ENCODE measurements at regions not wholly inside any gene's neighbourhood (a gene's known extent, or its start where the extent isn't known, plus 50 kb on each side); places are given as distances from the start of the nearest gene placed in this dataset.
A peak's percentile ranks its signal among the peaks of the same experiment; 100 is the strongest.

DNA sequence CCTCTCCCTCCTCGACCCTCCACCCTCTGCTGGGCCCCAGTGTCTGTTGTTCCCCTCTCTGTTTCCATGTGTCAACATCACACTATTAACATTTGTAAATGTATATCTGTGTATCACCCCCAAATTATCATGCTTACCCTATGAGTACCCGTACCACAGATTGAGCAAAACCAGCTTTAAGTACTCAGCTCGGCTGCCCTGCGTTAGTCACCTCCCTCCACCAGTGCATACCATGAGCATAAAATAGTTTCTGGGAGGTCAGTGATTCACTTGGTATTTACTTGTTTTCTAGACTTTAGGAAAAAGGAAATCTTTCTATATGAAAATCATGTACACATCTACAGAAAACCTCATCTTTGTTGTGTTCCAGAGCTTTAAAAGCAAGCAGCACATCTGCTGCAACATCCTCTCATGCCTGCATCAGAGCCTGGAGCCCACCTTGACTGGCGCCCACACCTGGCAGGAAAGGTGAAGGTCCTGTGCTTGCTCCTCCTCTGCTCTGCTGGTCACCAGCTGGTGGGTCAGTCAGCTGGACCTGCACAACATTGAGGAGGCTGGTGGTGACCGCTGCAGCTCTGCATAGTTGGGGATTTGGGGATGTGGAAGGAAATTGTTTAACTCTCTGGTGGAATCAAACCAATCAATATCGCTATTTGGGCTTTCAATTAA, 214.4 kb upstream of the KLF3 start (continued):
- TF ChIP-seq, protein P1, sequence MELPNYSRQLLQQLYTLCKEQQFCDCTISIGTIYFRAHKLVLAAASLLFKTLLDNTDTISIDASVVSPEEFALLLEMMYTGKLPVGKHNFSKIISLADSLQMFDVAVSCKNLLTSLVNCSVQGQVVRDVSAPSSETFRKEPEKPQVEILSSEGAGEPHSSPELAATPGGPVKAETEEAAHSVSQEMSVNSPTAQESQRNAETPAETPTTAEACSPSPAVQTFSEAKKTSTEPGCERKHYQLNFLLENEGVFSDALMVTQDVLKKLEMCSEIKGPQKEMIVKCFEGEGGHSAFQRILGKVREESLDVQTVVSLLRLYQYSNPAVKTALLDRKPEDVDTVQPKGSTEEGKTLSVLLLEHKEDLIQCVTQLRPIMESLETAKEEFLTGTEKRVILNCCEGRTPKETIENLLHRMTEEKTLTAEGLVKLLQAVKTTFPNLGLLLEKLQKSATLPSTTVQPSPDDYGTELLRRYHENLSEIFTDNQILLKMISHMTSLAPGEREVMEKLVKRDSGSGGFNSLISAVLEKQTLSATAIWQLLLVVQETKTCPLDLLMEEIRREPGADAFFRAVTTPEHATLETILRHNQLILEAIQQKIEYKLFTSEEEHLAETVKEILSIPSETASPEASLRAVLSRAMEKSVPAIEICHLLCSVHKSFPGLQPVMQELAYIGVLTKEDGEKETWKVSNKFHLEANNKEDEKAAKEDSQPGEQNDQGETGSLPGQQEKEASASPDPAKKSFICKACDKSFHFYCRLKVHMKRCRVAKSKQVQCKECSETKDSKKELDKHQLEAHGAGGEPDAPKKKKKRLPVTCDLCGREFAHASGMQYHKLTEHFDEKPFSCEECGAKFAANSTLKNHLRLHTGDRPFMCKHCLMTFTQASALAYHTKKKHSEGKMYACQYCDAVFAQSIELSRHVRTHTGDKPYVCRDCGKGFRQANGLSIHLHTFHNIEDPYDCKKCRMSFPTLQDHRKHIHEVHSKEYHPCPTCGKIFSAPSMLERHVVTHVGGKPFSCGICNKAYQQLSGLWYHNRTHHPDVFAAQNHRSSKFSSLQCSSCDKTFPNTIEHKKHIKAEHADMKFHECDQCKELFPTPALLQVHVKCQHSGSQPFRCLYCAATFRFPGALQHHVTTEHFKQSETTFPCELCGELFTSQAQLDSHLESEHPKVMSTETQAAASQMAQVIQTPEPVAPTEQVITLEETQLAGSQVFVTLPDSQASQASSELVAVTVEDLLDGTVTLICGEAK (IDR thresholded peaks at IDR 0.05), result no peak
- TF ChIP-seq, protein P1 (CRISPR knock-in tag; IDR thresholded peaks at IDR 0.05), result no peak
- TF ChIP-seq, protein P2, sequence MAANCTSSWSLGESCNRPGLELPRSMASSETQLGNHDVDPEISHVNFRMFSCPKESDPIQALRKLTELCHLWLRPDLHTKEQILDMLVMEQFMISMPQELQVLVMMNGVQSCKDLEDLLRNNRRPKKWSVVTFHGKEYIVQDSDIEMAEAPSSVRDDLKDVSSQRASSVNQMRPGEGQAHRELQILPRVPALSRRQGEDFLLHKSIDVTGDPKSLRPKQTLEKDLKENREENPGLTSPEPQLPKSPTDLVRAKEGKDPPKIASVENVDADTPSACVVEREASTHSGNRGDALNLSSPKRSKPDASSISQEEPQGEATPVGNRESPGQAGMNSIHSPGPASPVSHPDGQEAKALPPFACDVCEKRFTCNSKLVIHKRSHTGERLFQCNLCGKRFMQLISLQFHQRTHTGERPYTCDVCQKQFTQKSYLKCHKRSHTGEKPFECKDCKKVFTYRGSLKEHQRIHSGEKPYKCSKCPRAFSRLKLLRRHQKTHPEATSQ (CRISPR knock-in tag; IDR thresholded peaks at IDR 0.05; ENCODE audit: borderline replicate concordance), result no peak
- 0 out of 2 replicates have a peak, but pooled peaks have one; percentile 27 for TF ChIP-seq ZKSCAN8 (CRISPR knock-in tag; IDR thresholded peaks at IDR 0.05; ENCODE audit: borderline replicate concordance)
- peak; percentile 43 for TF ChIP-seq RAD21 (CRISPR knock-in tag; IDR thresholded peaks at IDR 0.05)
- TF ChIP-seq DMAP1 (CRISPR knock-in tag; IDR thresholded peaks at IDR 0.05), result no peak
- peak; percentile 94 for TF ChIP-seq ZEB1 (IDR thresholded peaks at IDR 0.05; ENCODE audit: insufficient replicate concordance, low read depth)
- TF ChIP-seq TBX2 (CRISPR knock-in tag; IDR thresholded peaks at IDR 0.05; ENCODE audit: borderline replicate concordance), result peak; percentile 47; the same call in 1 of the 2 replicates
- peak; percentile 36; the same call in 1 of the 2 replicates for TF ChIP-seq ZNF350 (CRISPR knock-in tag; IDR thresholded peaks at IDR 0.05; ENCODE audit: borderline replicate concordance, low read depth)
- 0 out of 2 replicates have a peak, but pooled peaks have one; percentile 40 for TF ChIP-seq MED1 (CRISPR knock-in tag; IDR thresholded peaks at IDR 0.05)
- TF ChIP-seq, protein P3, sequence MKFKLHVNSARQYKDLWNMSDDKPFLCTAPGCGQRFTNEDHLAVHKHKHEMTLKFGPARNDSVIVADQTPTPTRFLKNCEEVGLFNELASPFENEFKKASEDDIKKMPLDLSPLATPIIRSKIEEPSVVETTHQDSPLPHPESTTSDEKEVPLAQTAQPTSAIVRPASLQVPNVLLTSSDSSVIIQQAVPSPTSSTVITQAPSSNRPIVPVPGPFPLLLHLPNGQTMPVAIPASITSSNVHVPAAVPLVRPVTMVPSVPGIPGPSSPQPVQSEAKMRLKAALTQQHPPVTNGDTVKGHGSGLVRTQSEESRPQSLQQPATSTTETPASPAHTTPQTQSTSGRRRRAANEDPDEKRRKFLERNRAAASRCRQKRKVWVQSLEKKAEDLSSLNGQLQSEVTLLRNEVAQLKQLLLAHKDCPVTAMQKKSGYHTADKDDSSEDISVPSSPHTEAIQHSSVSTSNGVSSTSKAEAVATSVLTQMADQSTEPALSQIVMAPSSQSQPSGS (CRISPR knock-in tag; IDR thresholded peaks at IDR 0.05), result peak; percentile 34; the same call in 1 of the 2 replicates
- TF ChIP-seq SALL1 (CRISPR knock-in tag; IDR thresholded peaks at IDR 0.05), result peak; percentile 45
- TF ChIP-seq, protein P4, sequence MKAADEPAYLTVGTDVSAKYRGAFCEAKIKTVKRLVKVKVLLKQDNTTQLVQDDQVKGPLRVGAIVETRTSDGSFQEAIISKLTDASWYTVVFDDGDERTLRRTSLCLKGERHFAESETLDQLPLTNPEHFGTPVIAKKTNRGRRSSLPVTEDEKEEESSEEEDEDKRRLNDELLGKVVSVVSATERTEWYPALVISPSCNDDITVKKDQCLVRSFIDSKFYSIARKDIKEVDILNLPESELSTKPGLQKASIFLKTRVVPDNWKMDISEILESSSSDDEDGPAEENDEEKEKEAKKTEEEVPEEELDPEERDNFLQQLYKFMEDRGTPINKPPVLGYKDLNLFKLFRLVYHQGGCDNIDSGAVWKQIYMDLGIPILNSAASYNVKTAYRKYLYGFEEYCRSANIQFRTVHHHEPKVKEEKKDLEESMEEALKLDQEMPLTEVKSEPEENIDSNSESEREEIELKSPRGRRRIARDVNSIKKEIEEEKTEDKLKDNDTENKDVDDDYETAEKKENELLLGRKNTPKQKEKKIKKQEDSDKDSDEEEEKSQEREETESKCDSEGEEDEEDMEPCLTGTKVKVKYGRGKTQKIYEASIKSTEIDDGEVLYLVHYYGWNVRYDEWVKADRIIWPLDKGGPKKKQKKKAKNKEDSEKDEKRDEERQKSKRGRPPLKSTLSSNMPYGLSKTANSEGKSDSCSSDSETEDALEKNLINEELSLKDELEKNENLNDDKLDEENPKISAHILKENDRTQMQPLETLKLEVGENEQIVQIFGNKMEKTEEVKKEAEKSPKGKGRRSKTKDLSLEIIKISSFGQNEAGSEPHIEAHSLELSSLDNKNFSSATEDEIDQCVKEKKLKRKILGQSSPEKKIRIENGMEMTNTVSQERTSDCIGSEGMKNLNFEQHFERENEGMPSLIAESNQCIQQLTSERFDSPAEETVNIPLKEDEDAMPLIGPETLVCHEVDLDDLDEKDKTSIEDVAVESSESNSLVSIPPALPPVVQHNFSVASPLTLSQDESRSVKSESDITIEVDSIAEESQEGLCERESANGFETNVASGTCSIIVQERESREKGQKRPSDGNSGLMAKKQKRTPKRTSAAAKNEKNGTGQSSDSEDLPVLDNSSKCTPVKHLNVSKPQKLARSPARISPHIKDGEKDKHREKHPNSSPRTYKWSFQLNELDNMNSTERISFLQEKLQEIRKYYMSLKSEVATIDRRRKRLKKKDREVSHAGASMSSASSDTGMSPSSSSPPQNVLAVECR (CRISPR knock-in tag; IDR thresholded peaks at IDR 0.05; ENCODE audit: borderline replicate concordance), result peak; percentile 25; the same call in 1 of the 2 replicates
